NT2/D1 (cell line): ENCODE measurements at regions not wholly inside any gene's neighbourhood (a gene's known extent, or its start where the extent isn't known, plus 50 kb on each side); places are given as distances from the start of the nearest gene placed in this dataset.

ENCODE experiments used
- DNase-seq: peaks from one replicate; pipeline ENCODE4 v3.0.0-alpha.2; 2011; ENCODE audit warnings: low read depth, low spot score
- H3K27me3 ChIP-seq: 2 replicates; pipeline ENCODE4 v1.6.0; 2011; ENCODE audit warnings: mild to moderate bottlenecking; ENCODE audit not compliant: insufficient read length, insufficient read depth
- H3K36me3 ChIP-seq: 2 replicates; pipeline ENCODE4 v1.6.1; 2011; ENCODE audit warnings: mild to moderate bottlenecking, low read length, mixed read lengths; ENCODE audit not compliant: insufficient read depth, insufficient read length
- H3K4me1 ChIP-seq: 2 replicates; pipeline ENCODE4 v1.5.1; 2011; ENCODE audit not compliant: insufficient read depth, insufficient read length
- H3K4me3 ChIP-seq: 2 replicates; pipeline ENCODE4 v1.5.1; 2011; ENCODE audit warnings: low read depth; ENCODE audit not compliant: insufficient read length
- H3K9ac ChIP-seq: 2 replicates; pipeline ENCODE4 v1.6.0; 2011; ENCODE audit warnings: low read depth; ENCODE audit not compliant: insufficient read length
- H3K9me3 ChIP-seq: 2 replicates; pipeline ENCODE4 v1.5.1; 2011; ENCODE audit warnings: mild to moderate bottlenecking, low read length; ENCODE audit not compliant: insufficient read depth
- SUZ12 ChIP-seq: IDR thresholded peaks from 2 replicates; pipeline ENCODE4 v1.6.1; 2011; ENCODE audit not compliant: insufficient read length, insufficient read depth; ENCODE audit errors: extremely low read depth
- YY1 ChIP-seq: IDR thresholded peaks from 2 replicates; pipeline ENCODE4 v1.6.1; 2011; ENCODE audit not compliant: insufficient read length, insufficient read depth
- ZNF274 ChIP-seq: IDR thresholded peaks from 2 replicates; pipeline ENCODE4 v1.6.1; 2011; ENCODE audit warnings: mild to moderate bottlenecking, low read depth, low read length

DNA sequence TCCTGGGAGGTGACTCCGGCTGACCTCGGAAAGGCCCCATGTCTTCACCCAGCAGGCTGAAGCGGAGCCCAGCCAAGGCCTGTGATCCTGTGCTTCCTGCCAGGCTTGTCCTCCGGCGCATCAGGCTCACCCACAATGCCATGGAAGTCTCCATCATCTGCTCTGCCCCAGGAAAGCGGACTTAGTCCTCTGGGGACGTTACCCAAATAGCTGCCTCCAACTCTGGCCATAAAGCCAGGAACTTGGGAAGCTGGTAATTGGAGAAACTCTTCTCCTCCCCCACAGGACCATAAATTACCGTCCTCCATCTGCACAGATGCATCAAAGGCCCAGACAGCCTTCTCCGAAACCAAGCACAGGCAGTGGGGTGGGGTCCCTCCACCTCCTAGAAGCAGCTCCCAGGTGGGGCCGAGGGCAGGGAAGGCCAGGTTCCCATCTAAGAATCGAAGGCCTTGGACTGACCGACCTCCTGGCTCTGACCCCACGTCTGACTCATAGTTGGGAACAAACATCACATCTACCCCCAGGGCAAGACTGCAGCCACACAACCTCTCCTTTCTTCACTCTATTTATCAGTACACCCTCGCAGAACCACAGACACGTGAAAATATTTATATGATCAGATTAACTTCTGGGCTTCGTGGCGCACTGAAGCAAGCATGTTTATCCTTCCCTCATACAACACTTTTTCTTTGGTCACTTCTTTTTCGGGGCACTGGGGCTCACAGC lies 56.4 kb downstream of the PITPNM2 start:
- no peak for TF ChIP-seq YY1
- no peak for TF ChIP-seq SUZ12
- no peak for TF ChIP-seq ZNF274
- DNase-seq, result no peak
- no peaks in the 10 kb centered on the region for H3K27me3 ChIP-seq
- H3K36me3 ChIP-seq, result no peaks in the 10 kb centered on the region
- H3K4me1 ChIP-seq, result peaks cover 29% of the 10 kb centered on the region
- H3K9me3 ChIP-seq, result no peaks in the 10 kb centered on the region
- no peak overlapping the region for H3K4me3 ChIP-seq
- H3K9ac ChIP-seq, result no peak overlapping the region

DNA sequence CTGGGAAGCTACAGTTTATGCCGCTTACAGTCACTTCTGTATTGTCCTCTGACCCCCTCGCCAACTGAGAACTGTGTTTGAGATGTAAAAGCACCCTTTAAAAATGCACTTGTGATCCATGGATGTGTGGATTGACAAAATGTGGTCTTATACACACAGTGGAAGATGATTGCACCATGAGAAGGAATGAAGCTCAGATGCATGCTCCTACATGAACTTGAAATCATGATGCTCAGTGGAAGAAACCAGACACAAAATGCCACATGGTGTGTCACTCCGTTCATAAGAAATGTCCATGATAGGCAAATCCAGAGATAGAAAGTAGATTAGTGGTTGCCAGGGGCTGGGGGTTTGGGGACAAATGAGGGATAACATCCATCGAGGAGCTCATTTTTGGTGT lies 58.0 kb downstream of the PITPNM2 start:
- no peak overlapping the region for H3K4me3 ChIP-seq
- H3K4me1 ChIP-seq, result peaks cover 20% of the 10 kb centered on the region
- no peak overlapping the region for H3K9ac ChIP-seq
- no peaks in the 10 kb centered on the region for H3K36me3 ChIP-seq
- DNase-seq, result no peak
- H3K27me3 ChIP-seq, result no peaks in the 10 kb centered on the region
- TF ChIP-seq SUZ12 (no peak), YY1 (no peak)
- no peaks in the 10 kb centered on the region for H3K9me3 ChIP-seq

DNA sequence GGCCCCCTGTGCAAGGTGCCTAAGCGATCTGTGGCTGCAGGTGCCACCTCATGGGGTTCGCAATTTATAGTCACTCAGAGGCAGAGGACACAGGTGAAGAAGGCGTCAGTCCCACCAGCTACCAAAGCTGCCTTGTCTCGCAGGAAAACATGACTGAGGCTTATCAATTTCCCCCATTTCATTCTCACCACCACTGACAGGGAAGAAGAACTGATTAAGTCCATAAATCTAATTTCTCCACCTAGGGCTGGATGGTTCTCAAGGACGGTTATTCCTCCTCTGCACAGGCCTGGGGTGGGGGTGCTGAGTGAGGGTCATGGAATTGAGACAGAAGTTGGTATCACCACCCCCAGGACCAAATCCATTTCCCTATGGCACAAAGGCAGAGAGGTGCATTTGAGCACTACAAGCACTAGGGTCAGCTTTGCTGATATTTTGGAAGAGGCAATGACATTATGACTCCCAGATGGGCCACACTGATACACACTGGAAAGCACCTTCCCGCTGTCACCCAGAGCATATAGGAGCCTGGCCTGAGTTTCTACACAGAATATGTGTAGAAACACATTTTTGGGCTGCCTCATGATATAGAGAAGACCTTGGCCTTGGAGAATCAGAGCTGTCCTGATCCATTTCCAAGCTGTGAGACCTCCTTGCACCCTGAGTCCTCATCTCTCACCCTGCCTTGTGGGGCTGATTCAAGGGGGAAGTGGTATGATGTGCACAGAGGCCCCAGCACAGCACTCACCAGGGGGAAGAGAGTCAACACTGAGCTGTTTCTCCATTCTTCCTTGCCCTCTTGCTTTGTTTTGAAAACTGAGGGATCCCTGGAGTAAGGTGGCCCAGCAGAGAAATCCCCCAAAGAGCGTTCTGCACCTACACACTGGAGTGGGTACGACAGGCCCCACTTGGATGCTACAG lies 59.4 kb downstream of the PITPNM2 start:
- no peak overlapping the region for H3K9ac ChIP-seq
- no peak for TF ChIP-seq ZNF274
- TF ChIP-seq SUZ12, result no peak
- no peak for TF ChIP-seq YY1
- no peaks in the 10 kb centered on the region for H3K27me3 ChIP-seq
- H3K4me3 ChIP-seq, result no peak overlapping the region
- H3K9me3 ChIP-seq, result no peaks in the 10 kb centered on the region
- H3K36me3 ChIP-seq, result no peaks in the 10 kb centered on the region
- peaks cover 15% of the 10 kb centered on the region for H3K4me1 ChIP-seq
- no peak for DNase-seq

DNA sequence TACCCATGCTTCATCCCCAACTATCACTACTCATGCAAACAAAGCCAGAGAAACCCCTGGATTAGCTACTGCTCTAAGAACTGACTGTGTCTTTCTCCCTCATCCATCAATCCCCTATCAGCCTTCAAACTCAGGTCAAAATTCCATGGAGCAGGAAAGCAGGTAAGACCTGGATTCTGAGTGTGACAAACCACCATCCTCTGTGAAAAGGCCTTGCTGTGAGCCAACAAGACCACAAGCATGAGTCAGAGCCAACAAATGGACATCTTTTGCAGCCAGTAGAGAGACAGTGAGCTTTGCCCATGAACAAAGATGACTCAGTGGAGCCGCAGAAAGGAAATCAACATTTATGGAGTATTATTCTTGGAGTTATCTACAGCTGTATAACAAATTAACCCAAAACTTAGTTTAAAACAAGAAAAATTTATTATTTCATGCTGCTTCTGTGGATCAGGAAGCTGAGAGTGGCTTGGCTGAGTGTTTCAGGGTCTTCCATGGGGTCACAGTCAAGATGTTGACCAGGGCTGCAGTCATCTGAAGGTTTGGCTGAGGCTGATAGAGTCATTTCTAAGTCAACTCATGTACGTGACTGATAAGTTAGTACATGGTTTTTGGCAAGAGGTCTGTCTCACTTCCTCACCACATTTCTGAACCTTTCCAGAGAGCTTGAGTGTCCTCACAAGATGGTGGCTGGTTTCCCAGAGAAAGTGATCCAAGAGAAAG lies 61.1 kb downstream of the PITPNM2 start:
- DNase-seq, result no peak
- H3K9me3 ChIP-seq, result no peaks in the 10 kb centered on the region
- H3K9ac ChIP-seq, result no peak overlapping the region
- H3K4me1 ChIP-seq, result peaks cover 6% of the 10 kb centered on the region
- no peak overlapping the region for H3K4me3 ChIP-seq
- H3K36me3 ChIP-seq, result no peaks in the 10 kb centered on the region
- no peaks in the 10 kb centered on the region for H3K27me3 ChIP-seq
- TF ChIP-seq YY1, result no peak
- TF ChIP-seq ZNF274, result no peak
- no peak for TF ChIP-seq SUZ12

DNA sequence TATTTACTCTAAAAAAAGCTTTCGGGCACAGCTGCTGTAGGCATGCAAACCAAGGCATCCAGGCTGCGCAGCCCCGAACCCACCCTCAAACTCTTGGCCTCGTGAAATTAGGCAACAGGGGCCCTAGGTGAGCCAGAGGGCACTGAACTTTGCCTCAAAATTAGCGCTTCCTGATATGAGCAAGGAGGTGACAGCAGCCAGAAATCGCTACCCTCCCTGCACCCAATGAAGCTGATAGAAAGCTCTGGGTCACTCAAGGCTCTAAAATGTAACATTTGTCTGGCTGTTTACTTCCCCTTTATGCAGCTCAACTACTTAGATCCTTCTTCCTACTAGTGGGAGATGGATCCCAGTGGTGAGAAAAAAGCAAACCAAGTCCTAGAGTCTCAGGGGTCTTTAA lies 61.8 kb downstream of the PITPNM2 start:
- no peak for DNase-seq
- H3K9me3 ChIP-seq, result no peaks in the 10 kb centered on the region
- no peaks in the 10 kb centered on the region for H3K27me3 ChIP-seq
- no peaks in the 10 kb centered on the region for H3K36me3 ChIP-seq
- no peak overlapping the region for H3K4me3 ChIP-seq
- H3K9ac ChIP-seq, result no peak overlapping the region
- peaks cover 5% of the 10 kb centered on the region for H3K4me1 ChIP-seq
- no peak for TF ChIP-seq SUZ12
- no peak for TF ChIP-seq ZNF274
- TF ChIP-seq YY1, result no peak

- peak overlapping the region; percentile 25 for H3K9ac ChIP-seq
- no peaks in the 10 kb centered on the region for H3K9me3 ChIP-seq
- DNase-seq, result no peak
- no peaks in the 10 kb centered on the region for H3K27me3 ChIP-seq
- H3K4me3 ChIP-seq, result no peak overlapping the region
- TF ChIP-seq SUZ12, result no peak
- no peak for TF ChIP-seq ZNF274
- TF ChIP-seq YY1, result no peak
- no peaks in the 10 kb centered on the region for H3K36me3 ChIP-seq
- H3K4me1 ChIP-seq, result peaks cover 20% of the 10 kb centered on the region
Observed at GRCh38 chr12:123085730-123086487, 65.0 kb downstream of the PITPNM2 start.

DNA sequence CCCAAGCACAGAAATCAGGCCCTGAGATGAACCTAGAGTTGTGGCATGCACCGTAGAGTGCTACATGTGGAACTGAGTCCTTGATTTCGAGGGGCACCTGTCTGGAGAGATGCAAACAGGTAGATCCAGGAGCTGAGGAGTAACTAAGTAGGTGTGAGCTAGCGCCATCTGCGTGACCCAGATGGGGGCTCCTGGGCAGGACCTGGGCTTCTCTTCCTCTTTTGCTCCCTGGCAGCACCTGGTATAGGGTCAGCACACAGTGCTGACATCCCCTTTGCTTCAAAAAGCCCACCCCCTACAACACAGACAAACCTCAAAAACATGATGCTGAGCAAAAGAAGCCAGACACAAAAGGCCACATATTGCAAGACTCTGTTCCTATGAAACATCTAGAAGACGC lies 65.8 kb downstream of the PITPNM2 start:
- Histone ChIP-seq H3K36me3 (no peaks in the 10 kb centered on the region), H3K9ac (no peak overlapping the region), H3K4me3 (no peak overlapping the region), H3K4me1 (peaks cover 20% of the 10 kb centered on the region), H3K9me3 (no peaks in the 10 kb centered on the region), H3K27me3 (no peaks in the 10 kb centered on the region)
- TF ChIP-seq SUZ12 (no peak), ZNF274 (no peak), YY1 (no peak)
- DNase-seq, result no peak
